ENCODE measurements at regions not wholly inside any gene's neighbourhood (a gene's known extent, or its start where the extent isn't known, plus 50 kb on each side); places are given as distances from the start of the nearest gene placed in this dataset.

DNA sequence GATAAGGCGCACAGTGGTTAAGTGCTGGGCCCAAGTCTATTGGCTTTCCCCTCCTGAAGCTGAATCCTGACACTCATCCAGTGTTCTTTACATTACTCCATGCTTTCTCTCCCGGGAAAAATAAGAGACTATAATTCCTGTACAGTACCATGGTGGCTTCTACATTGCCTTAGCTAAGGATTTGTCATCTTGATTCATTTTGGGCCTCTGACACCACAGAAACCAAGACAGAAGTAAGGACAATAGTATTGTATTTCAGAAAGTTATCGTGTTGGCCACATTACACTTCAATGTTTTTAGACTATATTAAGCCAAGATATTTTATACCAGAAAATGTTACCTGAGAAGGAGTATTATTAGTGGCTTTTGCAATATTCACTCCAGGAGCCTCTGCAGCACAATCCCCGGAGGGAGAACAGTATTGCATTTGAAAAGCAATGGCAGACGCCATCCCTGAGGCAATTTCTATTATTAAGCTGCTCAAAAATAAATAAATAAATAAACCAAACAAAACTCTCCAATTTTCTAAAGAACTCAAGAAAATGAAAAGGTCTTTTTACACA, 267.9 kb downstream of the ENC1 start:
- TF ChIP-seq, protein P1, sequence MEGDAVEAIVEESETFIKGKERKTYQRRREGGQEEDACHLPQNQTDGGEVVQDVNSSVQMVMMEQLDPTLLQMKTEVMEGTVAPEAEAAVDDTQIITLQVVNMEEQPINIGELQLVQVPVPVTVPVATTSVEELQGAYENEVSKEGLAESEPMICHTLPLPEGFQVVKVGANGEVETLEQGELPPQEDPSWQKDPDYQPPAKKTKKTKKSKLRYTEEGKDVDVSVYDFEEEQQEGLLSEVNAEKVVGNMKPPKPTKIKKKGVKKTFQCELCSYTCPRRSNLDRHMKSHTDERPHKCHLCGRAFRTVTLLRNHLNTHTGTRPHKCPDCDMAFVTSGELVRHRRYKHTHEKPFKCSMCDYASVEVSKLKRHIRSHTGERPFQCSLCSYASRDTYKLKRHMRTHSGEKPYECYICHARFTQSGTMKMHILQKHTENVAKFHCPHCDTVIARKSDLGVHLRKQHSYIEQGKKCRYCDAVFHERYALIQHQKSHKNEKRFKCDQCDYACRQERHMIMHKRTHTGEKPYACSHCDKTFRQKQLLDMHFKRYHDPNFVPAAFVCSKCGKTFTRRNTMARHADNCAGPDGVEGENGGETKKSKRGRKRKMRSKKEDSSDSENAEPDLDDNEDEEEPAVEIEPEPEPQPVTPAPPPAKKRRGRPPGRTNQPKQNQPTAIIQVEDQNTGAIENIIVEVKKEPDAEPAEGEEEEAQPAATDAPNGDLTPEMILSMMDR (conservative IDR thresholded peaks at IDR 0.05; ENCODE audit: low read depth, low read length) = no peak
- TF ChIP-seq EZH2 (IDR thresholded peaks at IDR 0.05; ENCODE audit: low read length, unreplicated experiment) = no peak
